Endothelial cell of umbilical vein (primary cell): ENCODE measurements at regions not wholly inside any gene's neighbourhood (a gene's known extent, or its start where the extent isn't known, plus 50 kb on each side); places are given as distances from the start of the nearest gene placed in this dataset.

Source experiments
- BruUV-seq: library from RNA; stranded (reverse); fragments of 400-500 nt; replicated peaks from 2 replicates; lab custom pipeline; 2021; lab: Mats Ljungman, UMichigan
- CTCF ChIA-PET: fragments of 300-600, 350-600 bp; sonication (Branson Sonifier 250); formaldehyde crosslinking; loops from one replicate; lab custom pipeline; 2021; ENCODE audit warnings: antibody characterized with exemption, inconsistent platforms; lab: Charles Lee
- POLR2A ChIA-PET: fragments of 300-600, 350-600 bp; sonication (Branson Sonifier 250); formaldehyde crosslinking; loops from one replicate; lab custom pipeline; 2021; ENCODE audit warnings: antibody characterized with exemption, inconsistent platforms; lab: Charles Lee
- DNase-seq: peaks from one replicate; pipeline ENCODE4 v3.0.0-alpha.2; 2011; ENCODE audit warnings: low read depth, low spot score
- FAIRE-seq: peaks from 2 replicates; lab custom pipeline; 2011; peaks lifted over from hg19 to GRCh38; lab: Jason Lieb, UNC
- H2AFZ ChIP-seq: 2 replicates; pipeline ENCODE4 v1.6.0; 2012; ENCODE audit warnings: low read depth, low read length, control low read depth, inconsistent platforms
- H3K27ac ChIP-seq: 2 replicates; pipeline ENCODE4 v1.5.1; 2011; ENCODE audit warnings: low read depth, mild to moderate bottlenecking, control low read depth, low read length, moderate library complexity; ENCODE audit not compliant: insufficient read depth
- H3K27me3 ChIP-seq, 2 experiments: 2 replicates each; pipeline versions ENCODE4 v1.6.0 to v1.6.1; 2011; ENCODE audit warnings: low read length in 2 of 2, mixed read lengths in 1 of 2; ENCODE audit not compliant: control insufficient read depth in 2 of 2, insufficient read depth in 2 of 2
- H3K36me3 ChIP-seq, 2 experiments: 2 replicates in 1 of 2; 3 replicates in 1 of 2; pipeline ENCODE4 v1.5.1; 2011; ENCODE audit warnings: low read length in 2 of 2, mild to moderate bottlenecking in 1 of 2, moderate library complexity in 1 of 2; ENCODE audit not compliant: control insufficient read depth in 2 of 2, insufficient read depth in 2 of 2; ENCODE audit errors: extremely low read depth in 1 of 2
- H3K4me1 ChIP-seq: 3 replicates; pipeline ENCODE4 v1.5.1; 2011; ENCODE audit warnings: mild to moderate bottlenecking, low read length; ENCODE audit not compliant: control insufficient read depth, insufficient read depth; ENCODE audit errors: extremely low read depth
- H3K4me2 ChIP-seq: 2 replicates; pipeline ENCODE4 v1.6.1; 2011; ENCODE audit warnings: low read length, control low read depth, mixed read lengths; ENCODE audit not compliant: insufficient read depth
- H3K4me3 ChIP-seq, 3 experiments: fragments of 200-600 bp in 1 of 3; sonication (generic), shearing (Covaris generic) in 1 of 3; replicated peaks in 1 of 3; 2 replicates each; pipeline ENCODE4 v1.5.1; 2011 to 2016; ENCODE audit warnings: control low read depth in 3 of 3, low read length in 3 of 3, mild to moderate bottlenecking in 2 of 3, inconsistent platforms in 1 of 3, low read depth in 1 of 3, moderate library complexity in 1 of 3; ENCODE audit not compliant: insufficient read depth in 1 of 3
- H3K79me2 ChIP-seq: 2 replicates; pipeline ENCODE4 v1.6.0; 2012; ENCODE audit warnings: low read length, inconsistent platforms; ENCODE audit not compliant: control insufficient read depth, insufficient read depth
- H3K9ac ChIP-seq: replicated peaks from 2 replicates; pipeline ENCODE3; 2011; ENCODE audit warnings: low read length, control low read depth; ENCODE audit not compliant: insufficient read depth; ENCODE audit errors: extremely low read depth
- H3K9me1 ChIP-seq: replicated peaks from 3 replicates; pipeline ENCODE4 v1.6.0; 2011; ENCODE audit warnings: mild to moderate bottlenecking, low read length; ENCODE audit not compliant: control insufficient read depth, insufficient read depth; ENCODE audit errors: extremely low read depth
- H3K9me3 ChIP-seq: replicated peaks from 2 replicates; pipeline ENCODE4 v1.5.1; 2012; ENCODE audit warnings: low read length, inconsistent platforms; ENCODE audit not compliant: control insufficient read depth, insufficient read depth
- H4K20me1 ChIP-seq: replicated peaks from 2 replicates; pipeline ENCODE3; 2011; ENCODE audit warnings: mild to moderate bottlenecking, low read length; ENCODE audit not compliant: control insufficient read depth, insufficient read depth; ENCODE audit errors: extremely low read depth
- EZH2 ChIP-seq: IDR thresholded peaks from 2 replicates; pipeline ENCODE4 v1.6.1; 2012; ENCODE audit warnings: borderline replicate concordance, low read depth, mild to moderate bottlenecking, moderate library complexity, low read length, inconsistent platforms; ENCODE audit not compliant: severe bottlenecking
- FOS ChIP-seq: IDR thresholded peaks from 2 replicates; pipeline ENCODE4 v1.6.1; 2011; ENCODE audit warnings: mild to moderate bottlenecking, low read length, moderate library complexity, borderline replicate concordance; ENCODE audit not compliant: insufficient read depth
- GATA2 ChIP-seq: IDR thresholded peaks from 2 replicates; pipeline ENCODE4 v1.7.0; 2011; ENCODE audit warnings: low read depth, mild to moderate bottlenecking, moderate library complexity, mixed read lengths, low read length; ENCODE audit not compliant: insufficient read length, insufficient read depth
- JUN ChIP-seq: IDR thresholded peaks from 2 replicates; pipeline ENCODE4 v1.6.1; 2011; ENCODE audit warnings: borderline replicate concordance, low read depth; ENCODE audit not compliant: insufficient read length, insufficient read depth
- MAX ChIP-seq: IDR thresholded peaks from 2 replicates; pipeline ENCODE4 v1.6.1; 2011; ENCODE audit not compliant: insufficient read depth, insufficient read length
- MYC ChIP-seq: IDR thresholded peaks from one replicate; pipeline ENCODE4 v1.6.1; 2011; ENCODE audit warnings: mild to moderate bottlenecking, low read depth, low read length
- POLR2A ChIP-seq: IDR thresholded peaks from 2 replicates; pipeline ENCODE4 v1.6.1; 2012; ENCODE audit warnings: low read depth, mild to moderate bottlenecking, control low read depth, low read length
- POLR2AphosphoS5 ChIP-seq: IDR thresholded peaks from 2 replicates; pipeline ENCODE4 v1.6.1; 2012; ENCODE audit warnings: low read depth, mild to moderate bottlenecking, control low read depth, low read length, moderate library complexity; ENCODE audit not compliant: insufficient read depth
- dilution Hi-C: fragments of 300-500 bp; cut with MboI; formaldehyde crosslinking; loops from one replicate; pipeline ENCODE4 v1.15.0; 2019; ENCODE audit warnings: low sequenced_read_pairs; ENCODE audit not compliant: extremely low pct_ligation_motif_present
- intact Hi-C: fragments of 100-400 bp; cut with micrococcal nuclease; formaldehyde crosslinking; loops from one replicate; pipeline ENCODE4 v1.10.0; 2022
- TF ChIP-seq, protein P1 (sequence below), 2 donors: IDR thresholded peaks; 1 replicate in 1 of 2; 2 replicates in 1 of 2; pipeline ENCODE4 v1.5.1; 2011; ENCODE audit warnings: low read length in 2 of 2, mild to moderate bottlenecking in 2 of 2, moderate library complexity in 2 of 2, control low read depth in 1 of 2, inconsistent platforms in 1 of 2, low read depth in 1 of 2; ENCODE audit not compliant: insufficient read depth in 1 of 2; ENCODE audit errors: extremely low read depth in 1 of 2

DNA sequence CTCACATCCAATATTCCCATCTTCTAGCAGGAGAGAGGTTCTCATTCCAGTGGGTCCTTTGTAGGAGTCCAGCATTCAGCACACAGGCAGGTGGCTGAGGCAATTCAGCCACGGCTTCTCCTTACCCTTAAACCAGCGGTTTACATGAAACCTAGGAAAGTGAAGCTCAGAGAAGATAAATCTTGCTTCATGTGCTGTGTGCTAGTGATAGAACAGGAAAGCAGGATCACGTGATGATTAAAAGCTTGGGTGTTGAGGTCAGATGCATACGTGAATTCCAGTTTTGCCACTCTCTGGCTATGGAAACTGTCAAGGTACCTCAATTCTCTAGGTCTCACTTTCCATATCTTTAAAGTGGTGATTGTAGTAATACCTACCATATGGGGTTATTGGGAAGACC is 331.6 kb downstream of the INSC start:
- ChIA-PET POLR2A (no interaction called here), CTCF (no interaction called here)
- no peak for FAIRE-seq

More for the DNA sequence above, 331.6 kb downstream of the INSC start:
- Histone ChIP-seq H3K9me1 (no peaks in the 10 kb centered on the region), H4K20me1 (no peaks in the 10 kb centered on the region), H3K36me3 (no peaks in the 10 kb centered on the region), H3K4me3 (no peak overlapping the region), H3K9ac (no peak overlapping the region), H3K27me3 (no peaks in the 10 kb centered on the region), H3K4me2 (no peak overlapping the region), H3K4me1 (no peaks in the 10 kb centered on the region), H3K79me2 (no peaks in the 10 kb centered on the region), H3K27ac (no peak overlapping the region), H2AFZ (no peak overlapping the region), H3K9me3 (no peaks in the 10 kb centered on the region)
- no peak for TF ChIP-seq FOS
- no peak for TF ChIP-seq MAX
- TF ChIP-seq MYC: no peak
- no peak for TF ChIP-seq EZH2
- TF ChIP-seq, protein P1, sequence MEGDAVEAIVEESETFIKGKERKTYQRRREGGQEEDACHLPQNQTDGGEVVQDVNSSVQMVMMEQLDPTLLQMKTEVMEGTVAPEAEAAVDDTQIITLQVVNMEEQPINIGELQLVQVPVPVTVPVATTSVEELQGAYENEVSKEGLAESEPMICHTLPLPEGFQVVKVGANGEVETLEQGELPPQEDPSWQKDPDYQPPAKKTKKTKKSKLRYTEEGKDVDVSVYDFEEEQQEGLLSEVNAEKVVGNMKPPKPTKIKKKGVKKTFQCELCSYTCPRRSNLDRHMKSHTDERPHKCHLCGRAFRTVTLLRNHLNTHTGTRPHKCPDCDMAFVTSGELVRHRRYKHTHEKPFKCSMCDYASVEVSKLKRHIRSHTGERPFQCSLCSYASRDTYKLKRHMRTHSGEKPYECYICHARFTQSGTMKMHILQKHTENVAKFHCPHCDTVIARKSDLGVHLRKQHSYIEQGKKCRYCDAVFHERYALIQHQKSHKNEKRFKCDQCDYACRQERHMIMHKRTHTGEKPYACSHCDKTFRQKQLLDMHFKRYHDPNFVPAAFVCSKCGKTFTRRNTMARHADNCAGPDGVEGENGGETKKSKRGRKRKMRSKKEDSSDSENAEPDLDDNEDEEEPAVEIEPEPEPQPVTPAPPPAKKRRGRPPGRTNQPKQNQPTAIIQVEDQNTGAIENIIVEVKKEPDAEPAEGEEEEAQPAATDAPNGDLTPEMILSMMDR (IDR thresholded peaks at IDR 0.05; ENCODE audit: extremely low read depth in 1 of 2, insufficient read depth in 1 of 2, low read depth in 1 of 2, low read length in 2 of 2): no peak
- TF ChIP-seq GATA2: no peak
- no peak for TF ChIP-seq POLR2A
- no peak for TF ChIP-seq POLR2AphosphoS5
- no peak for TF ChIP-seq JUN
- no TSS peak for BruUV-seq
- no peak for DNase-seq
- dilution Hi-C loops: no loop called here
- intact Hi-C loops: no loop called here
